ENCODE measurements at regions not wholly inside any gene's neighbourhood (a gene's known extent, or its start where the extent isn't known, plus 50 kb on each side); places are given as distances from the start of the nearest gene placed in this dataset.

GRCh38 chr4:54902976-54903375 is 222.4 kb downstream of the KDR start:
- CTCF ChIA-PET = no interaction called here
- H3K4me1 Mint-ChIP-seq = no peaks in the 10 kb centered on the region
- DNase-seq = no peak
- peaks cover 8% of the 10 kb centered on the region for H3K9me3 Mint-ChIP-seq
- no peak overlapping the region for H3K27ac Mint-ChIP-seq
- peaks cover 1% of the 10 kb centered on the region for H3K27me3 Mint-ChIP-seq
- POLR2A ChIA-PET = interaction anchor here (0.6 kb wide), 1 partner anchor 39 kb away, joined by 11 read pairs; no protein-coding TSS in a partner anchor
- H3K36me3 Mint-ChIP-seq (ENCODE audit: low read depth) = no peaks in the 10 kb centered on the region
- H3K4me3 Mint-ChIP-seq = no peak overlapping the region

GRCh38 chr4:54902271-54902670 is 223.1 kb downstream of the KDR start:
- no peak overlapping the region for H3K27ac Mint-ChIP-seq

GRCh38 chr4:54901202-54901601 is 224.2 kb downstream of the KDR start:
- Mint-ChIP-seq H3K27me3 (peaks cover 1% of the 10 kb centered on the region), H3K4me1 (no peaks in the 10 kb centered on the region), H3K36me3 (ENCODE audit: low read depth) (no peaks in the 10 kb centered on the region), H3K9me3 (peaks cover 7% of the 10 kb centered on the region), H3K4me3 (no peak overlapping the region), H3K27ac (no peak overlapping the region)
- DNase-seq = no peak
- ChIA-PET CTCF (no interaction called here), POLR2A (no interaction called here)

More at GRCh38 chr4:54902271-54902670, 223.1 kb downstream of the KDR start:
- no peak for DNase-seq
- CTCF ChIA-PET = no interaction called here
- Mint-ChIP-seq H3K27me3 (peaks cover 1% of the 10 kb centered on the region), H3K36me3 (ENCODE audit: low read depth) (no peaks in the 10 kb centered on the region), H3K4me3 (no peak overlapping the region), H3K9me3 (peaks cover 8% of the 10 kb centered on the region), H3K4me1 (no peaks in the 10 kb centered on the region)
- POLR2A ChIA-PET = interaction anchor here (0.6 kb wide), 1 partner anchor 39 kb away, joined by 11 read pairs; no protein-coding TSS in a partner anchor

- ChIA-PET CTCF (no interaction called here), POLR2A (no interaction called here)
- Mint-ChIP-seq H3K4me3 (no peak overlapping the region), H3K4me1 (no peaks in the 10 kb centered on the region), H3K27me3 (peaks cover 1% of the 10 kb centered on the region), H3K27ac (no peak overlapping the region), H3K9me3 (peaks cover 2% of the 10 kb centered on the region), H3K36me3 (ENCODE audit: low read depth) (no peaks in the 10 kb centered on the region)
- no peak for DNase-seq
These were observed 226.6 kb downstream of the KDR start for GRCh38 chr4:54898656-54899340.

- no peak for DNase-seq
- Mint-ChIP-seq H3K4me3 (no peak overlapping the region), H3K4me1 (no peaks in the 10 kb centered on the region), H3K9me3 (peaks cover 2% of the 10 kb centered on the region), H3K36me3 (ENCODE audit: low read depth) (no peaks in the 10 kb centered on the region), H3K27ac (no peak overlapping the region), H3K27me3 (peaks cover 1% of the 10 kb centered on the region)
- ChIA-PET POLR2A (no interaction called here), CTCF (no interaction called here)
These were observed 227.3 kb downstream of the KDR start for GRCh38 chr4:54898056-54898562.

GRCh38 chr4:54897590-54897989 is 227.8 kb downstream of the KDR start:
- H3K36me3 Mint-ChIP-seq (ENCODE audit: low read depth) = no peaks in the 10 kb centered on the region
- H3K9me3 Mint-ChIP-seq = peaks cover 2% of the 10 kb centered on the region
- no peak overlapping the region for H3K4me3 Mint-ChIP-seq
- H3K27me3 Mint-ChIP-seq = peaks cover 1% of the 10 kb centered on the region
- H3K4me1 Mint-ChIP-seq = no peaks in the 10 kb centered on the region
- CTCF ChIA-PET = no interaction called here
- POLR2A ChIA-PET = no interaction called here
- no peak overlapping the region for H3K27ac Mint-ChIP-seq
- DNase-seq = no peak

GRCh38 chr4:54882616-54883015 is 224.9 kb downstream of the KIT start:
- Mint-ChIP-seq H3K4me3 (no peak overlapping the region), H3K36me3 (ENCODE audit: low read depth) (no peaks in the 10 kb centered on the region), H3K27ac (no peak overlapping the region), H3K9me3 (no peaks in the 10 kb centered on the region), H3K27me3 (no peaks in the 10 kb centered on the region), H3K4me1 (no peaks in the 10 kb centered on the region)
- ChIA-PET POLR2A (no interaction called here), CTCF (no interaction called here)
- DNase-seq = no peak

- Mint-ChIP-seq H3K27me3 (no peaks in the 10 kb centered on the region), H3K9me3 (no peaks in the 10 kb centered on the region), H3K36me3 (ENCODE audit: low read depth) (no peaks in the 10 kb centered on the region), H3K27ac (no peak overlapping the region), H3K4me1 (no peaks in the 10 kb centered on the region), H3K4me3 (no peak overlapping the region)
- DNase-seq = no peak
- CTCF ChIA-PET = no interaction called here
- POLR2A ChIA-PET = no interaction called here
These were observed 221.8 kb downstream of the KIT start for GRCh38 chr4:54879576-54879975.

GRCh38 chr4:54877006-54877405 is 219.2 kb downstream of the KIT start:
- ChIA-PET CTCF (interaction anchor here (0.6 to 1.4 kb wide), 2 partner anchors 11 to 282 kb away, joined by 3 to 4 read pairs; no protein-coding TSS in a partner anchor), POLR2A (no interaction called here)
- no peak overlapping the region for H3K27ac Mint-ChIP-seq
- H3K27me3 Mint-ChIP-seq = no peaks in the 10 kb centered on the region
- H3K4me3 Mint-ChIP-seq = no peak overlapping the region
- no peaks in the 10 kb centered on the region for H3K36me3 Mint-ChIP-seq (ENCODE audit: low read depth)
- H3K9me3 Mint-ChIP-seq = no peaks in the 10 kb centered on the region
- no peak for DNase-seq
- no peaks in the 10 kb centered on the region for H3K4me1 Mint-ChIP-seq

- no peak for DNase-seq
- H3K27ac Mint-ChIP-seq = no peak overlapping the region
- H3K36me3 Mint-ChIP-seq (ENCODE audit: low read depth) = no peaks in the 10 kb centered on the region
- no peaks in the 10 kb centered on the region for H3K27me3 Mint-ChIP-seq
- no peaks in the 10 kb centered on the region for H3K4me1 Mint-ChIP-seq
- H3K4me3 Mint-ChIP-seq = no peak overlapping the region
- POLR2A ChIA-PET = no interaction called here
- CTCF ChIA-PET = no interaction called here
- H3K9me3 Mint-ChIP-seq = no peaks in the 10 kb centered on the region
These were observed 214.5 kb downstream of the KIT start for GRCh38 chr4:54872261-54872660.

- no peaks in the 10 kb centered on the region for H3K9me3 Mint-ChIP-seq
- ChIA-PET POLR2A (interaction anchor here (0.6 kb wide), 1 partner anchor 39 kb away, joined by 11 read pairs; no protein-coding TSS in a partner anchor), CTCF (interaction anchor here (0.7 kb wide), 1 partner anchor 35 kb away, joined by 4 read pairs; no protein-coding TSS in a partner anchor)
- DNase-seq = no peak
- H3K27me3 Mint-ChIP-seq = no peaks in the 10 kb centered on the region
- no peak overlapping the region for H3K27ac Mint-ChIP-seq
- no peaks in the 10 kb centered on the region for H3K36me3 Mint-ChIP-seq (ENCODE audit: low read depth)
- no peaks in the 10 kb centered on the region for H3K4me1 Mint-ChIP-seq
- no peak overlapping the region for H3K4me3 Mint-ChIP-seq
These were observed 206.0 kb downstream of the KIT start for GRCh38 chr4:54863571-54864255.

- no peak overlapping the region for H3K4me3 Mint-ChIP-seq
- no peaks in the 10 kb centered on the region for H3K36me3 Mint-ChIP-seq (ENCODE audit: low read depth)
- no peak for DNase-seq
- H3K4me1 Mint-ChIP-seq = no peaks in the 10 kb centered on the region
- POLR2A ChIA-PET = no interaction called here
- no peaks in the 10 kb centered on the region for H3K27me3 Mint-ChIP-seq
- H3K9me3 Mint-ChIP-seq = no peaks in the 10 kb centered on the region
- no peak overlapping the region for H3K27ac Mint-ChIP-seq
- CTCF ChIA-PET = no interaction called here
These were observed 203.4 kb downstream of the KIT start for GRCh38 chr4:54861201-54861600.

GRCh38 chr4:54855191-54855854 is 197.6 kb downstream of the KIT start:
- ChIA-PET CTCF (interaction anchor here (0.7 to 1.1 kb wide), 2 partner anchors 55 to 167 kb away, joined by 3 read pairs; no protein-coding TSS in a partner anchor), POLR2A (no interaction called here)
- Mint-ChIP-seq H3K4me1 (no peaks in the 10 kb centered on the region), H3K27ac (no peak overlapping the region), H3K9me3 (no peaks in the 10 kb centered on the region), H3K36me3 (ENCODE audit: low read depth) (no peaks in the 10 kb centered on the region), H3K27me3 (no peaks in the 10 kb centered on the region), H3K4me3 (no peak overlapping the region)
- DNase-seq = no peak

All from activated CD4-positive, alpha-beta T cell treated with anti-CD3 and anti-CD28 coated beads, Interleukin-2, amount 10 ng/mL, durations not matched to agents 7 days and 5 days (primary cell).